ENCODE measurements at regions not wholly inside any gene's neighbourhood (a gene's known extent, or its start where the extent isn't known, plus 50 kb on each side); places are given as distances from the start of the nearest gene placed in this dataset.

DNA sequence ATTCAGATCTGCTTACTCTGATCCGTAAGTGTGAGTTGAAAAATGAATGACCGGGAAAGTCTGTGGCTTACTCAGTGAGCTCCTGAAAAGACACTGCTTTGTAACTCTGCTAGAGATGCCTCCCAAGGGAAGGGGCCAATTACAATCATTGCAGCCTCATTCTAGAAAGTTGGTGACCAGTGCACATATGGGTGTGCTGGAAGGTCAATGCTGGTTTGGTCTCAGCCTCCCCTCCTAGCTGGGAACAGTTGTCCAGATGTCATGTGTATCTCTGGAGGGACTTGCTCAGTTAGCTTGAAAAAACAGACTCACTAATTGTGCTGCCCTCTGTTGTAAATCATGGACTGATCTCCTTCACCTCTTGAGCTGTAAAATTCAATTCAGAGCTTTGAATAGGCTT is 405.0 kb downstream of the ADRA2A start:
- intact Hi-C loops (cut with micrococcal nuclease; ENCODE audit: unreplicated experiment), result no loop called here
- CTCF ChIA-PET, result no interaction called here
- DNase-seq, result no peak
- Mint-ChIP-seq H3K27ac (ENCODE audit: unreplicated experiment) (no peak overlapping the region), H3K4me1 (ENCODE audit: low read depth, unreplicated experiment) (no peaks in the 10 kb centered on the region), H3K9me3 (ENCODE audit: low read depth, unreplicated experiment) (no peaks in the 10 kb centered on the region), H3K27me3 (ENCODE audit: unreplicated experiment) (no peaks in the 10 kb centered on the region), H3K36me3 (ENCODE audit: insufficient read depth, unreplicated experiment) (no peaks in the 10 kb centered on the region), H3K4me3 (ENCODE audit: low read depth, unreplicated experiment) (no peak overlapping the region)
- TF ChIP-seq, protein P1, sequence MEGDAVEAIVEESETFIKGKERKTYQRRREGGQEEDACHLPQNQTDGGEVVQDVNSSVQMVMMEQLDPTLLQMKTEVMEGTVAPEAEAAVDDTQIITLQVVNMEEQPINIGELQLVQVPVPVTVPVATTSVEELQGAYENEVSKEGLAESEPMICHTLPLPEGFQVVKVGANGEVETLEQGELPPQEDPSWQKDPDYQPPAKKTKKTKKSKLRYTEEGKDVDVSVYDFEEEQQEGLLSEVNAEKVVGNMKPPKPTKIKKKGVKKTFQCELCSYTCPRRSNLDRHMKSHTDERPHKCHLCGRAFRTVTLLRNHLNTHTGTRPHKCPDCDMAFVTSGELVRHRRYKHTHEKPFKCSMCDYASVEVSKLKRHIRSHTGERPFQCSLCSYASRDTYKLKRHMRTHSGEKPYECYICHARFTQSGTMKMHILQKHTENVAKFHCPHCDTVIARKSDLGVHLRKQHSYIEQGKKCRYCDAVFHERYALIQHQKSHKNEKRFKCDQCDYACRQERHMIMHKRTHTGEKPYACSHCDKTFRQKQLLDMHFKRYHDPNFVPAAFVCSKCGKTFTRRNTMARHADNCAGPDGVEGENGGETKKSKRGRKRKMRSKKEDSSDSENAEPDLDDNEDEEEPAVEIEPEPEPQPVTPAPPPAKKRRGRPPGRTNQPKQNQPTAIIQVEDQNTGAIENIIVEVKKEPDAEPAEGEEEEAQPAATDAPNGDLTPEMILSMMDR (IDR thresholded peaks at IDR 0.05; ENCODE audit: unreplicated experiment), result no peak
- BruUV-seq (replicated peaks), result no TSS peak

DNA sequence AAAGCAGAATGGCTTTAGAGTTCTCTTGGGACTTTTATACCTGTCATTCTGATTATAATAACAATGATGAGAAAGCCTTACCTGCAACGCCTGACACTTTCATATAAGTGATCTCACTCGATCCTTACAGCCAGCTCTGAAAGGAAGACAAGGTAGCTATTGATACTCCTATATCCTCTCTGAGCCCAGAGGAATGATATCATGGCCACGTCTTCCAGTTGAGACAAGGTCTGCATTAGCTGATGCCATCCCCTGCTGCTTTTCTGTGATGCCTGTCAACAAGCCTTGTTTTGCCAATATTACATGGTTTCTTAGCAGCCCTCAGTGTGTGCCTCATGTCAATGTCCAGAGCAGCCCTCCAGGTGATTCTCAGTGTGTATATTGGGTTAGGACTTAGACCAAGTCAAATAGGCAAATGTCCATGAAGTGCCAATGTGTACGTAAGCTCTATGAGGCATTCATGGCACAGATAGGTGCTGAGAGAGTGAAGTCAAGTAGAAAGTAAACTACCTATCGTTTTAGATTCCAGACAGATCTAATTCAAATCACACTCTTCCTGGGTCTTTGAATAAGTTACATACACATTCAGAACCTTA is 405.9 kb downstream of the ADRA2A start:
- BruUV-seq (replicated peaks), result no TSS peak
- Mint-ChIP-seq H3K4me1 (ENCODE audit: low read depth, unreplicated experiment) (no peaks in the 10 kb centered on the region), H3K36me3 (ENCODE audit: insufficient read depth, unreplicated experiment) (no peaks in the 10 kb centered on the region), H3K27me3 (ENCODE audit: unreplicated experiment) (no peaks in the 10 kb centered on the region), H3K27ac (ENCODE audit: unreplicated experiment) (no peak overlapping the region), H3K4me3 (ENCODE audit: low read depth, unreplicated experiment) (no peak overlapping the region), H3K9me3 (ENCODE audit: low read depth, unreplicated experiment) (peaks cover 2% of the 10 kb centered on the region)
- TF ChIP-seq, protein P1 (IDR thresholded peaks at IDR 0.05; ENCODE audit: unreplicated experiment), result no peak
- intact Hi-C loops (cut with micrococcal nuclease; ENCODE audit: unreplicated experiment), result no loop called here
- CTCF ChIA-PET, result no interaction called here
- DNase-seq, result no peak

DNA sequence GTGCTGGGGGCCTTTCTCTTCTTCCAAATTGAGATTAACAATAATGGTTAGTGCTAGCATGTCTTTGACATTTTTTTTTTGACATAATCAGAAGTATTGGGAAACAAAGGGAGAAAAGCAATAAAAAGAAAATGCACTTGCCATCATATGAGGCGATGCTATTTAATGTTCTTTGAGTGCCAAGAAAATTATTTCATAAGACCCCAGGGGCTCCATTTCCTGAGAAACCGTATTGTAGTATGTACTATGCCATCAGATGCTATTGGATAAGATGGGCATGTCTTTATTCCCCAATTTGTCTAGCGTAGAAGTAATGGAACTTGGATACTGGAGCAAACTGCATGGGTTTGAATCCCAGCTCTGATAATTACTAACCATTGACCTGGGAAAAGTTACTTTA is 408.9 kb downstream of the ADRA2A start:
- BruUV-seq (replicated peaks), result no TSS peak
- H3K4me3 Mint-ChIP-seq (ENCODE audit: low read depth, unreplicated experiment), result no peak overlapping the region
- CTCF ChIA-PET, result no interaction called here

DNA sequence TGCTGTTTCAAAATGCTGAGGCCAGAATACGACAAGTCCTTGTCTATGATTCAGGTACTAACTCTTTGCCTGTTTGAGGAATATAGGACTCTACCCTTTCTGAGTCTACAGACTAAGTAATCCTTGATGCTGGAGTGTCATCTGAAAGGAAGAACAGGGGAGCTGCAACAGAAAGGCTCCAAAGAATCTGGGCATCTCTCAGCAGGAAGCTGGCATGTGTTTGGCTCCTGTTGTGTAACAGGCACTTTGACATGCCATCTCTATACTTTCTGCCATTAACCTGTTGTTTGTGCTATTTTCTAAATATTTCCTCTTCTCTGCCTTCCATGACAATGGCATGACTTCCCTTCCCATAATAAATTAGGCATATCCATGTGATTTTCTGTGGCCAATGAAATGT is 409.5 kb downstream of the ADRA2A start:
- Mint-ChIP-seq H3K27ac (ENCODE audit: unreplicated experiment) (no peak overlapping the region), H3K9me3 (ENCODE audit: low read depth, unreplicated experiment) (peaks cover 13% of the 10 kb centered on the region), H3K27me3 (ENCODE audit: unreplicated experiment) (no peaks in the 10 kb centered on the region), H3K4me3 (ENCODE audit: low read depth, unreplicated experiment) (no peak overlapping the region), H3K4me1 (ENCODE audit: low read depth, unreplicated experiment) (no peaks in the 10 kb centered on the region), H3K36me3 (ENCODE audit: insufficient read depth, unreplicated experiment) (no peaks in the 10 kb centered on the region)
- intact Hi-C loops (cut with micrococcal nuclease; ENCODE audit: unreplicated experiment), result no loop called here
- CTCF ChIA-PET, result no interaction called here
- TF ChIP-seq, protein P1 (IDR thresholded peaks at IDR 0.05; ENCODE audit: unreplicated experiment), result no peak
- DNase-seq, result no peak
- BruUV-seq (replicated peaks), result no TSS peak

More for the DNA sequence above, 408.9 kb downstream of the ADRA2A start:
- H3K27me3 Mint-ChIP-seq (ENCODE audit: unreplicated experiment), result no peaks in the 10 kb centered on the region
- intact Hi-C loops (cut with micrococcal nuclease; ENCODE audit: unreplicated experiment), result no loop called here
- H3K4me1 Mint-ChIP-seq (ENCODE audit: low read depth, unreplicated experiment), result no peaks in the 10 kb centered on the region
- TF ChIP-seq, protein P1 (IDR thresholded peaks at IDR 0.05; ENCODE audit: unreplicated experiment), result no peak
- peaks cover 9% of the 10 kb centered on the region for H3K9me3 Mint-ChIP-seq (ENCODE audit: low read depth, unreplicated experiment)
- no peak overlapping the region for H3K27ac Mint-ChIP-seq (ENCODE audit: unreplicated experiment)
- no peaks in the 10 kb centered on the region for H3K36me3 Mint-ChIP-seq (ENCODE audit: insufficient read depth, unreplicated experiment)
- no peak for DNase-seq
